ENCODE measurements at regions not wholly inside any gene's neighbourhood (a gene's known extent, or its start where the extent isn't known, plus 50 kb on each side); places are given as distances from the start of the nearest gene placed in this dataset.

DNA sequence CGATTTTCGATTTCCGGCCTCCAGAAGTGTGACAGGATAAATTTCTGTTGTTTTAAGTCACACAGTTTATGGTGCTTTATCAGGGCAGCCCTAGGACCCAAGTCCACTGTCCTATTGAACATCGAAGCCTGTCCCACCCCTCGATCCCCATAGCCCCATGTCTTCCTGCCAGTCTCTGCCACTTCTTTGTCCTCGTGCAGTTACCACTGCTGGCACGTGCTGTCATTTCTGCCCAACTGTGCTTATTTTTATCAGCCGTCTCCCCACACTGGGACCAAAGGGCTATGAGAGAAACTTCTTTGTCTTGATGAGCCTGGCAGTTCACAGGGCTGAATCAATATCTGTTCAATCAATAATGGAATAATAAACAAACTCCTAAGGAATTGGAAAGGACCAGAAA is 146.7 kb downstream of the PSMG1 start (continued):
- TF ChIP-seq, protein P1, sequence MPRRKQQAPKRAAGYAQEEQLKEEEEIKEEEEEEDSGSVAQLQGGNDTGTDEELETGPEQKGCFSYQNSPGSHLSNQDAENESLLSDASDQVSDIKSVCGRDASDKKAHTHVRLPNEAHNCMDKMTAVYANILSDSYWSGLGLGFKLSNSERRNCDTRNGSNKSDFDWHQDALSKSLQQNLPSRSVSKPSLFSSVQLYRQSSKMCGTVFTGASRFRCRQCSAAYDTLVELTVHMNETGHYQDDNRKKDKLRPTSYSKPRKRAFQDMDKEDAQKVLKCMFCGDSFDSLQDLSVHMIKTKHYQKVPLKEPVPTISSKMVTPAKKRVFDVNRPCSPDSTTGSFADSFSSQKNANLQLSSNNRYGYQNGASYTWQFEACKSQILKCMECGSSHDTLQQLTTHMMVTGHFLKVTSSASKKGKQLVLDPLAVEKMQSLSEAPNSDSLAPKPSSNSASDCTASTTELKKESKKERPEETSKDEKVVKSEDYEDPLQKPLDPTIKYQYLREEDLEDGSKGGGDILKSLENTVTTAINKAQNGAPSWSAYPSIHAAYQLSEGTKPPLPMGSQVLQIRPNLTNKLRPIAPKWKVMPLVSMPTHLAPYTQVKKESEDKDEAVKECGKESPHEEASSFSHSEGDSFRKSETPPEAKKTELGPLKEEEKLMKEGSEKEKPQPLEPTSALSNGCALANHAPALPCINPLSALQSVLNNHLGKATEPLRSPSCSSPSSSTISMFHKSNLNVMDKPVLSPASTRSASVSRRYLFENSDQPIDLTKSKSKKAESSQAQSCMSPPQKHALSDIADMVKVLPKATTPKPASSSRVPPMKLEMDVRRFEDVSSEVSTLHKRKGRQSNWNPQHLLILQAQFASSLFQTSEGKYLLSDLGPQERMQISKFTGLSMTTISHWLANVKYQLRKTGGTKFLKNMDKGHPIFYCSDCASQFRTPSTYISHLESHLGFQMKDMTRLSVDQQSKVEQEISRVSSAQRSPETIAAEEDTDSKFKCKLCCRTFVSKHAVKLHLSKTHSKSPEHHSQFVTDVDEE (CRISPR knock-in tag; IDR thresholded peaks at IDR 0.05), result no peak
- TF ChIP-seq GLIS3 (CRISPR knock-in tag; IDR thresholded peaks at IDR 0.05) (no peak), PATZ1 (CRISPR knock-in tag; IDR thresholded peaks at IDR 0.05; ENCODE audit: borderline replicate concordance) (no peak), ZFP3 (CRISPR knock-in tag; IDR thresholded peaks at IDR 0.05) (no peak), ISL1 (CRISPR knock-in tag; IDR thresholded peaks at IDR 0.05) (no peak), ZC3H10 (CRISPR knock-in tag; IDR thresholded peaks at IDR 0.05) (no peak), ZNF70 (CRISPR knock-in tag; IDR thresholded peaks at IDR 0.05) (no peak), PPARA (CRISPR knock-in tag; IDR thresholded peaks at IDR 0.05; ENCODE audit: borderline replicate concordance) (no peak)
- TF ChIP-seq, protein P2, sequence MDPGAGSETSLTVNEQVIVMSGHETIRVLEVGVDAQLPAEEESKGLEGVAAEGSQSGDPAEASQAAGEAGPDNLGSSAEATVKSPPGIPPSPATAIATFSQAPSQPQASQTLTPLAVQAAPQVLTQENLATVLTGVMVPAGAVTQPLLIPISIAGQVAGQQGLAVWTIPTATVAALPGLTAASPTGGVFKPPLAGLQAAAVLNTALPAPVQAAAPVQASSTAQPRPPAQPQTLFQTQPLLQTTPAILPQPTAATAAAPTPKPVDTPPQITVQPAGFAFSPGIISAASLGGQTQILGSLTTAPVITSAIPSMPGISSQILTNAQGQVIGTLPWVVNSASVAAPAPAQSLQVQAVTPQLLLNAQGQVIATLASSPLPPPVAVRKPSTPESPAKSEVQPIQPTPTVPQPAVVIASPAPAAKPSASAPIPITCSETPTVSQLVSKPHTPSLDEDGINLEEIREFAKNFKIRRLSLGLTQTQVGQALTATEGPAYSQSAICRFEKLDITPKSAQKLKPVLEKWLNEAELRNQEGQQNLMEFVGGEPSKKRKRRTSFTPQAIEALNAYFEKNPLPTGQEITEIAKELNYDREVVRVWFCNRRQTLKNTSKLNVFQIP (CRISPR knock-in tag; IDR thresholded peaks at IDR 0.05; ENCODE audit: borderline replicate concordance, low read depth), result no peak

DNA sequence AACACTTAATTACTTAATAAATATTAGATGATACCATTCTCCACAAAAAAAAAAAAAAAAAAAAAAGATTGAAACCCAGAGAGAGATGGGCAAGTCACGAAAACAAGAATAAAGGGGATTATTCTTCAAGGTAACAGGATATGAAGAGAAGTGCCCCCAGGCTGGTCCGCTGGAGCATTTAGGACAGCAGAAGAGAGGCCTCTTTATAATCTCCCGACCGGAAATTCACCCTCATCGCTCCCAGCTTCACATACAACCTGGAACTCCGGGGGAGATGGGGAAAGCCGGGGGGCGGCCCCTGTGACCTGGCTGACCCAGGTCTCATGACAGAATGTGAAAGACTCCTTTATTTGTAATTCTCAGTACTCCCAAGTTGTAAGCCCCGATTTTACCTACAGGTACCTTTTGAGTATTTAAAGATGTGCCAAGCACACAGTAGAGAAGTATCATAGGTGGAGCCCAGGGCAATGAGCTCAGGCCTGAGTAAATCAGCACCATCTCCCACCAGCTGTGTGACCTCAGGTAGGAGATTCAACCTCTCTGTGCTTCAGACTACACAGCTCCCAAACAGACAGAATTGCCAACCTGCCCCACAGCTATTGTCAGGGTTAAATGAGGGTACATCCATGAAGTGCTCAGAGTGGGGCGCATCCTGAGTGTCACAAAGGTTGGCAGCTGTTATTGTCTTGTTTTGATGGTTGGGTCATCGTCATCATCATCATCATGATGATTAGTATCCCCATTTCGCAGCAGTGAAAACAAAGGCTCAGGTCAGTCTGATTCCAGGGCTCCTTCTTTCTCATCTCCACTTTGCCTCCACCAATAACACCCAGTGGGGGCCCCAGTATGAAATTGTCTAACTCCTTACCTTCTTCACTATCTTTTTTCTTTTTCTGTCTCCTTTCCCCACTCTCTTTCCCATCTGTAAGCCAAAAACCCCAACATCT is 148.4 kb downstream of the PSMG1 start:
- ATAC-seq, result no peak
- no peak for TF ChIP-seq CSDC2 (CRISPR knock-in tag; IDR thresholded peaks at IDR 0.05)
- no peak for TF ChIP-seq SNAI2 (CRISPR knock-in tag; IDR thresholded peaks at IDR 0.05)
- no peak for TF ChIP-seq ZNF70 (CRISPR knock-in tag; IDR thresholded peaks at IDR 0.05)

GRCh38 chr21:39033878-39034589 is 149.2 kb downstream of the PSMG1 start:
- no peak for ATAC-seq
- TF ChIP-seq SNAI2 (CRISPR knock-in tag; IDR thresholded peaks at IDR 0.05), result no peak
- TF ChIP-seq ZNF70 (CRISPR knock-in tag; IDR thresholded peaks at IDR 0.05), result no peak

GRCh38 chr21:39029900-39030884 is 153.1 kb downstream of the PSMG1 start:
- TF ChIP-seq SNAI2 (CRISPR knock-in tag; IDR thresholded peaks at IDR 0.05) (no peak), GLIS3 (CRISPR knock-in tag; IDR thresholded peaks at IDR 0.05) (no peak), OSR1 (CRISPR knock-in tag; IDR thresholded peaks at IDR 0.05) (no peak)
- TF ChIP-seq, protein P3, sequence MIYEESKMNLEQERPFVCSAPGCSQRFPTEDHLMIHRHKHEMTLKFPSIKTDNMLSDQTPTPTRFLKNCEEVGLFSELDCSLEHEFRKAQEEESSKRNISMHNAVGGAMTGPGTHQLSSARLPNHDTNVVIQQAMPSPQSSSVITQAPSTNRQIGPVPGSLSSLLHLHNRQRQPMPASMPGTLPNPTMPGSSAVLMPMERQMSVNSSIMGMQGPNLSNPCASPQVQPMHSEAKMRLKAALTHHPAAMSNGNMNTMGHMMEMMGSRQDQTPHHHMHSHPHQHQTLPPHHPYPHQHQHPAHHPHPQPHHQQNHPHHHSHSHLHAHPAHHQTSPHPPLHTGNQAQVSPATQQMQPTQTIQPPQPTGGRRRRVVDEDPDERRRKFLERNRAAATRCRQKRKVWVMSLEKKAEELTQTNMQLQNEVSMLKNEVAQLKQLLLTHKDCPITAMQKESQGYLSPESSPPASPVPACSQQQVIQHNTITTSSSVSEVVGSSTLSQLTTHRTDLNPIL (CRISPR knock-in tag; IDR thresholded peaks at IDR 0.05; ENCODE audit: low read depth), result no peak
- ATAC-seq, result no peak; the same call in 1 of the 3 replicates
